ENCODE measurements at regions not wholly inside any gene's neighbourhood (a gene's known extent, or its start where the extent isn't known, plus 50 kb on each side); places are given as distances from the start of the nearest gene placed in this dataset.

- TF ChIP-seq EZH2 (IDR thresholded peaks at IDR 0.05; ENCODE audit: low read depth, unreplicated experiment) (no peak), POLR2AphosphoS5 (IDR thresholded peaks at IDR 0.05; ENCODE audit: low read depth) (no peak), CTCF (conservative IDR thresholded peaks at IDR 0.05; ENCODE audit: low read depth in 2 of 2) (no peak), REST (IDR thresholded peaks at IDR 0.05; ENCODE audit: unreplicated experiment) (no peak), EZH2phosphoT487 (IDR thresholded peaks at IDR 0.05; ENCODE audit: unreplicated experiment) (no peak), ZNF114 (CRISPR knock-in tag; IDR thresholded peaks at IDR 0.05) (no peak), ZNF331 (CRISPR knock-in tag; IDR thresholded peaks at IDR 0.05; ENCODE audit: low read depth) (no peak), JUNB (IDR thresholded peaks at IDR 0.05; ENCODE audit: unreplicated experiment) (no peak), STAT1 (IDR thresholded peaks at IDR 0.05; ENCODE audit: unreplicated experiment) (no peak)
Measured at GRCh38 chr2:217054791-217055190, 194.9 kb upstream of the TNP1 start.
